Astrocyte (in vitro differentiated cells and primary cell): ENCODE measurements at regions not wholly inside any gene's neighbourhood (a gene's known extent, or its start where the extent isn't known, plus 50 kb on each side); places are given as distances from the start of the nearest gene placed in this dataset.

Experiments
- DNase-seq: peaks from one replicate; pipeline ENCODE4 v3.0.0-alpha.2; 2010; ENCODE audit warnings: low read depth
- FAIRE-seq: peaks from 2 replicates; lab custom pipeline; 2011; peaks lifted over from hg19 to GRCh38; lab: Jason Lieb, UNC
- H2AFZ ChIP-seq: 2 replicates; pipeline ENCODE4 v1.6.0; 2012; ENCODE audit warnings: low read depth, low read length, inconsistent platforms
- H3K27ac ChIP-seq: 2 replicates; pipeline ENCODE4 v1.5.1; 2011; ENCODE audit warnings: low read depth, low read length, inconsistent platforms
- H3K27me3 ChIP-seq: 2 replicates; pipeline ENCODE4 v1.6.0; 2011; ENCODE audit warnings: low read length, inconsistent platforms; ENCODE audit not compliant: insufficient read depth
- H3K36me3 ChIP-seq: 2 replicates; pipeline ENCODE4 v1.5.1; 2011; ENCODE audit warnings: low read length, inconsistent platforms; ENCODE audit not compliant: insufficient read depth
- H3K4me1 ChIP-seq: 2 replicates; pipeline ENCODE4 v1.5.1; 2011; ENCODE audit warnings: low read length, inconsistent platforms; ENCODE audit not compliant: insufficient read depth
- H3K4me2 ChIP-seq: 2 replicates; pipeline ENCODE4 v1.6.0; 2012; ENCODE audit warnings: low read length, inconsistent platforms
- H3K4me3 ChIP-seq: 2 replicates; pipeline ENCODE4 v1.5.1; 2011; ENCODE audit warnings: low read depth, mild to moderate bottlenecking, low read length, inconsistent platforms; ENCODE audit not compliant: insufficient read depth
- H3K79me2 ChIP-seq: 2 replicates; pipeline ENCODE4 v1.6.0; 2012; ENCODE audit warnings: mild to moderate bottlenecking, low read length, inconsistent platforms; ENCODE audit not compliant: insufficient read depth
- H3K9ac ChIP-seq: 2 replicates; pipeline ENCODE4 v1.6.0; 2012; ENCODE audit warnings: mild to moderate bottlenecking, low read length, inconsistent platforms
- H3K9me3 ChIP-seq: 2 replicates; pipeline ENCODE4 v1.5.1; 2012; ENCODE audit warnings: low read depth, mild to moderate bottlenecking, low read length, inconsistent platforms; ENCODE audit not compliant: insufficient read depth
- H4K20me1 ChIP-seq: 2 replicates; pipeline ENCODE4 v1.6.0; 2012; ENCODE audit warnings: low read length, inconsistent platforms; ENCODE audit not compliant: insufficient read depth
- H3K27ac Mint-ChIP-seq: one replicate; pipeline ENCODE4 v1.8.0; 2021; ENCODE audit warnings: mild to moderate bottlenecking, mixed read lengths; ENCODE audit not compliant: unreplicated experiment
- H3K27me3 Mint-ChIP-seq: one replicate; pipeline ENCODE4 v1.8.0; 2021; ENCODE audit warnings: low read depth, mixed read lengths; ENCODE audit not compliant: unreplicated experiment
- H3K36me3 Mint-ChIP-seq: one replicate; pipeline ENCODE4 v1.8.0; 2021; ENCODE audit warnings: low read depth, mixed read lengths; ENCODE audit not compliant: unreplicated experiment
- H3K4me1 Mint-ChIP-seq: one replicate; pipeline ENCODE4 v1.8.0; 2021; ENCODE audit warnings: low read depth, mixed read lengths; ENCODE audit not compliant: unreplicated experiment
- H3K4me3 Mint-ChIP-seq: one replicate; pipeline ENCODE4 v1.8.0; 2021; ENCODE audit warnings: mild to moderate bottlenecking, moderate library complexity, mixed read lengths; ENCODE audit not compliant: unreplicated experiment
- H3K9me3 Mint-ChIP-seq: one replicate; pipeline ENCODE4 v1.8.0; 2021; ENCODE audit warnings: mild to moderate bottlenecking, mixed read lengths; ENCODE audit not compliant: unreplicated experiment
- EZH2 ChIP-seq: IDR thresholded peaks from 2 replicates; pipeline ENCODE4 v1.6.1; 2012; ENCODE audit warnings: mild to moderate bottlenecking, low read length, inconsistent platforms; ENCODE audit not compliant: insufficient read depth
- TF ChIP-seq, protein P1 (sequence below): IDR thresholded peaks from 2 replicates; pipeline ENCODE4 v1.5.1; 2011; ENCODE audit warnings: low read depth, mild to moderate bottlenecking, inconsistent platforms, low read length, moderate library complexity; ENCODE audit not compliant: insufficient read depth

DNA sequence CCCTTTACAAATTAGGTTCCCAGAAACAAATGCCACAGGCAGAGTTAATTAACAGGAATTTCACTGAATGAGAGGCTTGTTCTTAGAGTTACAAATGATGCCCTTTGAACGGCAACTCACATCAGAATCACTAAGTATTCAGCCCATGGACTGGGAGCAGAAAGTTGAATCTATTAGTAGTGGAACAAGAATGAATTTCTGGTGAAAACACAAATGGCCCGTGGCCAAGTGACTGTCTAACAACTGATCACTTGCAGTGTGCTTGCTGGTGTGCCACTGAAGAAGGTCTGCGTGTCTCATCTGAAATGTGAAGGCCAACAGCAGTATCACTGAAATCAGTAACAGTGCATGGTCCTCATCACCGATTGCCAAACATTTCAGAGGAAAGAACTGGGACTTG lies 893.4 kb upstream of the TMEM132C start:
- no peaks in the 10 kb centered on the region for H3K27me3 Mint-ChIP-seq
- Histone ChIP-seq H3K9ac (no peak overlapping the region), H4K20me1 (no peaks in the 10 kb centered on the region), H2AFZ (no peak overlapping the region), H3K4me1 (no peaks in the 10 kb centered on the region), H3K9me3 (no peaks in the 10 kb centered on the region), H3K4me2 (no peak overlapping the region), H3K27me3 (no peaks in the 10 kb centered on the region), H3K27ac (no peak overlapping the region), H3K4me3 (no peak overlapping the region), H3K36me3 (no peaks in the 10 kb centered on the region), H3K79me2 (no peaks in the 10 kb centered on the region)
- FAIRE-seq (no peak), DNase-seq (no peak)
- H3K27ac Mint-ChIP-seq = no peak overlapping the region
- no peaks in the 10 kb centered on the region for H3K4me1 Mint-ChIP-seq
- no peaks in the 10 kb centered on the region for H3K36me3 Mint-ChIP-seq
- no peak for TF ChIP-seq EZH2
- TF ChIP-seq, protein P1, sequence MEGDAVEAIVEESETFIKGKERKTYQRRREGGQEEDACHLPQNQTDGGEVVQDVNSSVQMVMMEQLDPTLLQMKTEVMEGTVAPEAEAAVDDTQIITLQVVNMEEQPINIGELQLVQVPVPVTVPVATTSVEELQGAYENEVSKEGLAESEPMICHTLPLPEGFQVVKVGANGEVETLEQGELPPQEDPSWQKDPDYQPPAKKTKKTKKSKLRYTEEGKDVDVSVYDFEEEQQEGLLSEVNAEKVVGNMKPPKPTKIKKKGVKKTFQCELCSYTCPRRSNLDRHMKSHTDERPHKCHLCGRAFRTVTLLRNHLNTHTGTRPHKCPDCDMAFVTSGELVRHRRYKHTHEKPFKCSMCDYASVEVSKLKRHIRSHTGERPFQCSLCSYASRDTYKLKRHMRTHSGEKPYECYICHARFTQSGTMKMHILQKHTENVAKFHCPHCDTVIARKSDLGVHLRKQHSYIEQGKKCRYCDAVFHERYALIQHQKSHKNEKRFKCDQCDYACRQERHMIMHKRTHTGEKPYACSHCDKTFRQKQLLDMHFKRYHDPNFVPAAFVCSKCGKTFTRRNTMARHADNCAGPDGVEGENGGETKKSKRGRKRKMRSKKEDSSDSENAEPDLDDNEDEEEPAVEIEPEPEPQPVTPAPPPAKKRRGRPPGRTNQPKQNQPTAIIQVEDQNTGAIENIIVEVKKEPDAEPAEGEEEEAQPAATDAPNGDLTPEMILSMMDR = no peak
- peaks cover 11% of the 10 kb centered on the region for H3K9me3 Mint-ChIP-seq
- no peak overlapping the region for H3K4me3 Mint-ChIP-seq

- H3K27ac Mint-ChIP-seq = no peak overlapping the region
- Histone ChIP-seq H3K9ac (no peak overlapping the region), H3K4me3 (no peak overlapping the region), H3K36me3 (no peaks in the 10 kb centered on the region), H3K4me1 (no peaks in the 10 kb centered on the region), H4K20me1 (no peaks in the 10 kb centered on the region), H3K9me3 (no peaks in the 10 kb centered on the region), H2AFZ (no peak overlapping the region), H3K4me2 (no peak overlapping the region), H3K27ac (no peak overlapping the region), H3K79me2 (no peaks in the 10 kb centered on the region), H3K27me3 (no peaks in the 10 kb centered on the region)
- FAIRE-seq = no peak
- peaks cover 11% of the 10 kb centered on the region for H3K9me3 Mint-ChIP-seq
- no peaks in the 10 kb centered on the region for H3K4me1 Mint-ChIP-seq
- no peak for DNase-seq
- H3K27me3 Mint-ChIP-seq = no peaks in the 10 kb centered on the region
- H3K36me3 Mint-ChIP-seq = no peaks in the 10 kb centered on the region
- TF ChIP-seq, protein P1 = no peak
- no peak for TF ChIP-seq EZH2
- H3K4me3 Mint-ChIP-seq = no peak overlapping the region
Measured at GRCh38 chr12:127374447-127374846, 892.5 kb upstream of the TMEM132C start.

DNA sequence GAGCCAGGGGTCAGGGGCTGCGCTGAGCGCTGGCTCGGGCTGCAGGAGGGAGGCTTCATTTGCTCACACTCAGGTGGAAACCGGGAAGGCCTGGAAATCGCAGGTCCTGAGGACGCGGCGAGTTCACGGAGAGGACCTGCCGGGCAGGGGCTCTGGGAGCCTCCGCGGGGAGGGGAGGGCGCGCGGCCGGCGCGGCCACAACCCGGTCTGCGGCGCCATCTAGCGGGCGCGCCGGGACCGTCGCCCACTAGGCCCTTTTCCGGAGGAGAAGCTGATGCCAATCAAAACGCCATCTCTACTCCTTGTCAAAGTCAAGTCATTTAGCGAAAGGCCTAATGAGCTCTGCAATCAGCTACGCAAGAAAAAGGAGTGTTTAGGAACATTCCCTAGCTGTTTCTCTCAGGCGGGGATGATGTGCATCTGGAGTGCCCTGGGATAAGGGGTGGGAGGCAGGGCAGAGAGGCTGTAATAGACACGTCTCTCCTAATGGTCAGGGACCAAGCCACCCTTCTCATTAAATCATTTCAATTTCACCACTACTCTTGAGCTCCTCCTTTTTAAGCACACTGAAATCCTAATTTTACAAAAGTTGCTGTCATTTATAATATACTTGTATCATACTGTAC lies 885.8 kb upstream of the TMEM132C start:
- H3K4me1 ChIP-seq = peaks cover 12% of the 10 kb centered on the region
- DNase-seq = peak; percentile 4
- no peak overlapping the region for H3K4me3 Mint-ChIP-seq
- peak overlapping the region; percentile 57 for H3K9ac ChIP-seq
- no peaks in the 10 kb centered on the region for H4K20me1 ChIP-seq
- H3K4me3 ChIP-seq = peak overlapping the region; percentile 55
- no peaks in the 10 kb centered on the region for H3K9me3 ChIP-seq
- peaks cover 2% of the 10 kb centered on the region for H3K9me3 Mint-ChIP-seq
- H3K27me3 Mint-ChIP-seq = no peaks in the 10 kb centered on the region
- H3K36me3 ChIP-seq = no peaks in the 10 kb centered on the region
- TF ChIP-seq EZH2 = no peak
- TF ChIP-seq, protein P1 = peak; percentile 78
- H3K27ac Mint-ChIP-seq = no peak overlapping the region
- H3K27me3 ChIP-seq = no peaks in the 10 kb centered on the region
- H3K27ac ChIP-seq = no peak overlapping the region
- H2AFZ ChIP-seq = peak overlapping the region; percentile 78
- no peaks in the 10 kb centered on the region for H3K79me2 ChIP-seq
- no peak for FAIRE-seq
- H3K36me3 Mint-ChIP-seq = no peaks in the 10 kb centered on the region
- H3K4me2 ChIP-seq = peak overlapping the region; percentile 86
- no peaks in the 10 kb centered on the region for H3K4me1 Mint-ChIP-seq
